Esophagus squamous epithelium (tissue), 5 donors: ENCODE measurements at regions not wholly inside any gene's neighbourhood (a gene's known extent, or its start where the extent isn't known, plus 50 kb on each side); places are given as distances from the start of the nearest gene placed in this dataset.
"Not testable (repeated sequence)": the region's sequence is repeated elsewhere in the genome, so short reads cannot be mapped to it uniquely, and the experiment has no call there.

Source experiments
- DNase-seq: peaks from one replicate; lab custom pipeline; 2025; lab: John Stamatoyannopoulos, UW
- H3K27ac ChIP-seq, 4 donors: fragments of 200-600 bp; sonication (generic); one replicate each; pipeline ENCODE4 v1.5.1; 2016 to 2019; ENCODE audit warnings: mild to moderate bottlenecking in 1 of 4
- H3K27me3 ChIP-seq, 4 donors: fragments of 200-600 bp; sonication (generic); 1 replicate in 3 of 4; 2 replicates in 1 of 4; pipeline versions ENCODE4 v1.5.1 to v1.6.0; 2017 to 2021; ENCODE audit warnings: antibody characterized with exemption in 1 of 4
- H3K36me3 ChIP-seq, 3 donors: fragments of 200-600 bp; sonication (generic); one replicate each; pipeline ENCODE4 v1.5.1; 2016 to 2019
- H3K4me1 ChIP-seq, 3 donors: fragments of 200-600 bp; sonication (generic); one replicate each; pipeline ENCODE4 v1.5.1; 2017 to 2019
- H3K4me3 ChIP-seq, 4 donors: fragments of 200-600 bp; sonication (generic); 1 replicate in 3 of 4; 2 replicates in 1 of 4; pipeline ENCODE4 v1.5.1; 2016 to 2019; ENCODE audit warnings: mild to moderate bottlenecking in 2 of 4, moderate library complexity in 1 of 4
- H3K9me3 ChIP-seq, 3 donors: fragments of 200-600 bp; sonication (generic); one replicate each; pipeline ENCODE4 v1.5.1; 2016 to 2019
- POLR2A ChIP-seq, 4 donors: fragments of 450-650 bp; IDR thresholded peaks; one replicate each; pipeline ENCODE4 v1.6.1; 2017; ENCODE audit warnings: antibody characterized with exemption in 4 of 4, mild to moderate bottlenecking in 4 of 4, moderate library complexity in 3 of 4
- WGBS, 2 donors: methylation state at CpG; one replicate each; pipeline ENCODE4 v1.1.5; 2018; 5-methylcytosine and 5-hydroxymethylcytosine counted together
- intact Hi-C: fragments of 100-400 bp; cut with DNase I; formaldehyde crosslinking; loops from one replicate; pipeline ENCODE4 v1.15.0; 2022
- TF ChIP-seq, protein P1 (sequence below), 6 experiments: fragments of 450-650 bp in 4 of 6; fragments of 200-600 bp in 2 of 6; sonication (generic) in 2 of 6; IDR thresholded peaks; one replicate each; pipeline ENCODE4 v1.5.1; 2016 to 2019; ENCODE audit warnings: antibody characterized with exemption in 6 of 6, mild to moderate bottlenecking in 4 of 6, moderate library complexity in 4 of 6
- donor health status: DM: yes; HTN: yes; CAD: no.

DNA sequence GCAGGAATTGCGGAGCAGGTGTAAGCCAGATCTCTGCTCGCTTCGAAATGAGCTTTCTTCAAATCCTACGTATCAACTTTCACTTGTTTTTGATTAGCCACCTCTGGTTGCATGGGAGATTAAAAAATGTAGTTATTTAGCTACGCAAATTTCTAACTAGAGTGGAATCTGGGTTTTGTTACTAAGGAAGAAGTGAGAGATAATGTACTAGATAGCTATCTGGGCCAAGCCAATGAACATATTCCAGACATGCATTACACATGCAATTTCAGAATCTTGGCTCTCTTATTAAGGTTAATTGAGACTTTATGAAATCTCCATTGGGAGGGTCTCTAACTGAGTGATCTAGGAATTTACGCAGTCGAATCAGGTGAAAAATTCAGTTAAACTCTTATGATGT is 765.7 kb downstream of the DIPK2A start:
- Histone ChIP-seq H3K4me3 (no peak overlapping the region), H3K27me3 (no peaks in the 10 kb centered on the region), H3K36me3 (no peaks in the 10 kb centered on the region), H3K27ac (no peak overlapping the region), H3K4me1 (no peaks in the 10 kb centered on the region), H3K9me3 (no peaks in the 10 kb centered on the region)
- no peak for TF ChIP-seq POLR2A (IDR thresholded peaks at IDR 0.05)
- TF ChIP-seq, protein P1, sequence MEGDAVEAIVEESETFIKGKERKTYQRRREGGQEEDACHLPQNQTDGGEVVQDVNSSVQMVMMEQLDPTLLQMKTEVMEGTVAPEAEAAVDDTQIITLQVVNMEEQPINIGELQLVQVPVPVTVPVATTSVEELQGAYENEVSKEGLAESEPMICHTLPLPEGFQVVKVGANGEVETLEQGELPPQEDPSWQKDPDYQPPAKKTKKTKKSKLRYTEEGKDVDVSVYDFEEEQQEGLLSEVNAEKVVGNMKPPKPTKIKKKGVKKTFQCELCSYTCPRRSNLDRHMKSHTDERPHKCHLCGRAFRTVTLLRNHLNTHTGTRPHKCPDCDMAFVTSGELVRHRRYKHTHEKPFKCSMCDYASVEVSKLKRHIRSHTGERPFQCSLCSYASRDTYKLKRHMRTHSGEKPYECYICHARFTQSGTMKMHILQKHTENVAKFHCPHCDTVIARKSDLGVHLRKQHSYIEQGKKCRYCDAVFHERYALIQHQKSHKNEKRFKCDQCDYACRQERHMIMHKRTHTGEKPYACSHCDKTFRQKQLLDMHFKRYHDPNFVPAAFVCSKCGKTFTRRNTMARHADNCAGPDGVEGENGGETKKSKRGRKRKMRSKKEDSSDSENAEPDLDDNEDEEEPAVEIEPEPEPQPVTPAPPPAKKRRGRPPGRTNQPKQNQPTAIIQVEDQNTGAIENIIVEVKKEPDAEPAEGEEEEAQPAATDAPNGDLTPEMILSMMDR (IDR thresholded peaks at IDR 0.05) = no peak
- no peak for DNase-seq
- intact Hi-C loops = no loop called here
- WGBS, 2 donors = 88 to 91% methylated on average over 7 of the region's 7 CpGs

DNA sequence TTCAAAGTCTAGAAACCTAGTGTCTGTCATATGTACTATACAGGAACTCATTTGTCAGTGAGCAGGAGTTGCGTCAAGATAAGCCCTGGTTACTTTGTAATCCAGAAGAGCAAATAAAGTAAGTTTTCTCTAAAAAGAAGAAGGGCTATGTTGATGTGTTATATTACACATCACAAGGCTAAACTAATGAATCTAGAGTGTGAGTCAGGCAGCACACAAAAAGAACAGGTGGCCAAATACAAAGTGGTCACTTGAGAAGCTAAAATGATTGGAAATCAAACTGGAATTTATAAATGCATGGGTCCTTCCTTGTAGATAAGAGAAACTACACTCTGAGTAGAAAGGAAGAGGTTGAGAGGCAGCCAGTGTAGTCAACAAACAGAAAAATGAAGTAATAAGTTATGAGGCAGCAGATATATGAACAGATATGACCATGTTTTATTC is 771.6 kb downstream of the DIPK2A start:
- WGBS, 2 donors = 62 to 65% methylated on average over 1 of the region's 1 CpG
- intact Hi-C loops = no loop called here
- no peak for DNase-seq

DNA sequence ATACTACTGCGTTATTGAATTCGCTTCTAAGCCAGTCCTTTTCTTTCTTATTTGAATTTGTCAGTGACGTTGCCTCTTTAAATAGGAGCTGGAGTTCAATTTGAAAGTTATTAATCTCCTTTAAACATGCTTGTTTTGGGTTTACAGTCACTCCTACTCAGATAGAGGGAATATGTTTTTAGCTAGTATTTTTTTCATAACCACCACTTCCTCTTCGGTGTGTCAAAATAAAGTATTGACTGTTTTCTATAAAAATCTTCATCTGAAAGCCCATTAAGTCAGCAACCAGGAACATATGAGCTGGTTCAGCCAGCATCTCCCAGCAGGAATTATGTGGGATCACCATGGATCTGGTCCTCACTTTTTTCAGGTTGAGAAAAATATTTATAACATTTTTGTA is 772.9 kb downstream of the DIPK2A start:
- 54 to 66% methylated on average over 4 of the region's 4 CpGs for WGBS, 2 donors
- intact Hi-C loops = no loop called here

More for the DNA sequence above, 771.6 kb downstream of the DIPK2A start:
- TF ChIP-seq, protein P1 (IDR thresholded peaks at IDR 0.05) = no peak
- no peak for TF ChIP-seq POLR2A (IDR thresholded peaks at IDR 0.05)
- no peak overlapping the region for H3K4me3 ChIP-seq
- H3K9me3 ChIP-seq = no peaks in the 10 kb centered on the region
- no peaks in the 10 kb centered on the region for H3K36me3 ChIP-seq
- H3K4me1 ChIP-seq = no peaks in the 10 kb centered on the region
- no peaks in the 10 kb centered on the region for H3K27me3 ChIP-seq
- H3K27ac ChIP-seq = no peak overlapping the region

DNA sequence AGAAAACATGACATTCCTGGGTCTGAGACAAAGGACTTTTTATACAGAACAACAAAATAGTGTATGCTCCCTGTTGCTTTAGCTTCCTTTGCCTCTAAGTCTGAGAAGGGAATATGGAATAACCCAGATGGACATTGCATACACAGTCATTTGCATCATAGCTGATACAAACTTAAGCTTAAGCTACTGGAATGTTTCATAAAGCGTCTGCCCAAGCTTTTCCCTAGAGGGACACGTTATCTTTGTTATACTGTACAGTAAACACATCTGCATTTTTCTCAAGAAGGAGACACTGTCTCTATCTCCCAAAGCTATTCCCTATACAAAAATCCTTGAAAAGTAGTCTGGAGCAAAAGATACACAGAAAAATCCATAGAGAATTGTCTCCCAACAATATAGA is 775.0 kb downstream of the DIPK2A start:
- no peaks in the 10 kb centered on the region for H3K36me3 ChIP-seq
- DNase-seq = no peak
- H3K27ac ChIP-seq = no peak overlapping the region
- H3K27me3 ChIP-seq = no peaks in the 10 kb centered on the region
- no peak overlapping the region for H3K4me3 ChIP-seq
- intact Hi-C loops = no loop called here
- TF ChIP-seq, protein P1 (IDR thresholded peaks at IDR 0.05) = no peak
- TF ChIP-seq POLR2A (IDR thresholded peaks at IDR 0.05) = no peak
- 64 to 75% methylated on average over 2 of the region's 2 CpGs for WGBS, 2 donors
- H3K4me1 ChIP-seq = no peaks in the 10 kb centered on the region
- H3K9me3 ChIP-seq = peaks cover 0 to 5% (median 0%) of the 10 kb centered on the region in 3 donors

More for the DNA sequence above, 772.9 kb downstream of the DIPK2A start:
- no peak for DNase-seq
- TF ChIP-seq, protein P1 (IDR thresholded peaks at IDR 0.05) = no peak
- no peak for TF ChIP-seq POLR2A (IDR thresholded peaks at IDR 0.05)
- Histone ChIP-seq H3K27ac (no peak overlapping the region), H3K4me3 (no peak overlapping the region), H3K36me3 (no peaks in the 10 kb centered on the region), H3K9me3 (no peaks in the 10 kb centered on the region), H3K27me3 (no peaks in the 10 kb centered on the region), H3K4me1 (no peaks in the 10 kb centered on the region)

DNA sequence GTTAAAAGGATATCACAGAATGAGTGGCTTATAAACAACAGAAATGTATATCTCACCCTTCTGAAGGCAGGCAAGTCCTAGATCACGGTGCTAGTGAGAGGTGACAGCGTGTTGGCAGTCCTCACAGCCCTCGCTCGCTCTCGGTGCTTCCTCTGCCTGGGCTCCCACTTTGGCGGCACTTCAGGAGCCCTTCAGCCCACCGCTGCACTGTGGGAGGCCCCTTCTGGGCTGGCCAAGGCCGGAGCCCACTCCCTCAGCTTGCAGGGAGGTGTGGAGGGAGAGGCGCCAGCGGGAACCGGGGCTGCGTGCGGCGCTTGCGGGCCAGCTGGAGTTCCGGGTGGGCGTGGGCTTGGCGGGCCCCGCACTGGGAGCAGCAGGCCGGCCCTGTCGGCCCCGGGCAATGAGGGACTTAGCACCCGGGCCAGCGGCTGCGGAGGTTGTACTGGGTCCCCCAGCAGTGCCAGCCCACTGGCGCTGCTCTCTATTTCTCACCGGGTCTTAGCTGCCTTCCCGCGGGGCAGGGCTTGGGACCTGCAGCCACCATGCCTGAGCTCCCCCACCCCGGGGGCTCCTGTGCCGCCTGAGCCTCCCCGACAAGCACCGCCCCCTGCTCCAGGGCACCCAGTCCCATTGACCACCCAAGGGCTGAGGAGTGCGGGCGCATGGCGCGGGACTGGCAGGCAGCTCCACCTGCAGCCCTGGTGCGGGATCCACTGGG is 778.1 kb downstream of the DIPK2A start:
- intact Hi-C loops, H3K36me3 ChIP-seq, DNase-seq, H3K4me3 ChIP-seq, H3K4me1 ChIP-seq, H3K27me3 ChIP-seq, H3K27ac ChIP-seq, H3K9me3 ChIP-seq: not testable (repeated sequence)
- 88 to 91% methylated on average over 5 to 8 of the region's 38 CpGs for WGBS, 2 donors
